Activated CD4-positive, alpha-beta T cell treated with anti-CD3 and anti-CD28 coated beads, Interleukin-2, amount 50 U/mL, for 16 hours (primary cell): ENCODE measurements at regions not wholly inside any gene's neighbourhood (a gene's known extent, or its start where the extent isn't known, plus 50 kb on each side); places are given as distances from the start of the nearest gene placed in this dataset.

Source experiments
- DNase-seq: peaks from one replicate; pipeline ENCODE4 v3.0.0-alpha.2; 2020

DNA sequence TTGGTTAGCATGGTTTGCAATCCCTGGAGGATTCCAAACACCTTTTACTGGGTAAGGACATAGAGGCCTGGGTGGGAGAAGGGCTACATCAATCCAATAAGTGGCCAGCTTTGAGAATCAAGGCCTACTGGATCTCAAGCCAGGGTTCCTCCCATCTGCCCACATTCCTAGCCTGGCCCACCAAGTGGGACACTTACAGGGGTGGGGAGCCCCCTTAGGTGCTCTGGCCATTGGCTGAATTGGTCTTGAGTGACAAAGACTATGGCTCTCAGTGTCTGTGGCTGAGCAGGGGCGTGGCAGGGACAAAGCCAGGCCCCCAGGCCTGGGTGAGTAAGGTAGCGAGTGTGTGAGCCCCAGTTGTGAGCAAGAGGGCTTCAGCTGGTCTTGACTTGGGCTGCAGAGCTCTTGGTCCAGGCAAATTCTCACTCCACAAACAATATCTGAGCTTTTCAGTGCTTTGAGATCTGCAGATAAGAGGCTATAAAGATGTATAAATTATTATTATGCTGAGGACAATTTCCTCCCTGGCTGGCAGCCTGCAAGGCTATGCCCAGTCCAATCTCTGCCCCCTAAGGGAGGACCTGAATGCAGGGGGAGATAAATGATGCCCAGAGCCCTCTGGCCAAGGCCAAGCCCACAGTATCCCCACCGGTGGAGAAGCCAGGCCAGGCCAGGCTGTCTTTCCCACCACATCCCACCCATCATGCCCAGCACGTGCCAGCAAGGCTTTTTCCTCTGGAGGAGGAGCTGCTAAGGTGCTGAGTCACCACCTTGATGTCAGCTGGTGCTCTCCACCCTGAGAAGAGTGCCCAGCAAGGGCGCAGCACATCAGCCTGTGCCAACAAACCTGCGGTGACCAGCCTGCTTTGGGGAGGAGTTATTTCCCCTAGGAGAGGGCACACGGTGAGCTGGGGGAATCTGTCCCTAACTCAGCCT, 80.7 kb upstream of the DUSP5 start:
- DNase-seq = peak; percentile 25

DNA sequence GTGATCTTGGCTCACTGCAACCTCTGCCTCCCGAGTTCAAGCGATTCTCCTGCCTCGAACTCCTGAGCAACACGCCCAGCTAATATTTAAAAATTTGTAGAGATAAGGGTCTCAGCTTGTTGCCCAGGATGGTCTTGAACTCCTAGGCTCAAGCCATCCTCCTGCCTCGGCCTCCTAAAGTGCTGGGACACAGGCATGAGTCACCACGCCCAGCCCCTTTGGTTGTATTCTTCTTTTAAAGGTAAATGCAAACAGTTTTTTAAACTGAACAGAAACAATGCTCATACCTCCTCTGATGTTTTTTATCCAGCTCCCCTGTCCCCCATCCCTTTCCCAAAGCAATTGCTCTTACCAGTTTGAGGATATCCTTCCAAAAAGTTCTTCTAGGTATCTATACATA, 79.5 kb upstream of the DUSP5 start:
- DNase-seq = no peak

DNA sequence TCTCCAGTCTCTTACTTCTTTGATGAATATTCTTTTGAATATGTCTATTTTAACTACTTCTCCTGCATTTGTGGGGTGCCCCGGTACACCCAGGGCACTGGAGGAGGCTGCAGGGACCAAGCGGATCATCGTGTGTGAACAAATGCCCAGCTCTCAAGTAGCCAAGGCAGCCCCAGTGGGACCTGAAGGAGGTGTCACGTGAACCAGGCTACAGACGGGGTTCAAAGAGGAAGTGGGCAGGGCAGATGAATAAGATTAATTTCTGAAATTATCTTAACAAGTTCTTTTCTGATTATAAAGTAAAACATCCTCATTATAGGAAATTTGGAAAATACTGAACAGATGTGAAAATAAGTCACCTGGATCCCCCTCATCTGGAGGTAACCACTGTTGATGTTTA, 78.4 kb upstream of the DUSP5 start:
- no peak for DNase-seq

GRCh38 chr10:110420401-110421193, 77.1 kb upstream of the DUSP5 start:
- no peak for DNase-seq

- DNase-seq = no peak
These were observed 76.1 kb upstream of the DUSP5 start for GRCh38 chr10:110421512-110422138.

DNA sequence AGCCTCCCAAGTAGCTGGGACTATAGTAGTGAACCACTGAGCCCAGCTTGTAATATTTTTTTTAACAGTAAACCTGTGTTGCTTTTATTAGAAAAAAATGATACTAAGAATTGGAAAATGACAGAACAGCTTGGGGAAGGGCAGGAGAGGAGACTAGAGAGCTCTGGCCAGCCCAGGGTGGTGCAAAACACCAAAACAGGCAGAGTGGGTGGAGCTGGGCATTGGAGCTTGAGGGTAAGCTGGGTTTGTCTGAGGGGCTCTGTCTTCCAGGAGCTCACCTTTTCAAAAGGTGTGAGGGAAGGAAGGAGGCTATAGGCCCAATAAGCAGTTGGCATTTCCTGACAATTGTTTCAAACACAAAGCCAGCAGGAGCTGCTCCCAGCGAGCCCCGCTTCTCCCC, 75.2 kb upstream of the DUSP5 start:
- no peak for DNase-seq

DNA sequence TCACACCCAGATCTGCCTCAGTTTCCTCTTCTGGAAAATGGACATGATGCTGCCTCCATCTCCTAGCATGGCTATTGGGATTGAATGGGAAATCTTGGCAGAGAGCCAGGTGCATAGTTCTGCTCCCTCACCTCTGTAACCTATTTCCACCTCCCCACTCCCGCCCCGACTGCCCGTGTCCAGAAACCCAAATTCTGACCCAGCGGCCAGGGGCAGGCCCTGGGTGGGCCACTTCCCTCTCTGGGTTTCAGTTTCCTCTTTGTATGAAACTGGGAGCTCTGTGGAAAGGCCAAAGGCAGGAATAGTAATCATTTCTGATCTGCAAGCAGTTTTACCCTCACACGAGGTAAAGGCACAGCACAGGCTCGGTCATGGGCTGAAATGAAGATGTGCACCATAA, 74.1 kb upstream of the DUSP5 start:
- DNase-seq = no peak

DNA sequence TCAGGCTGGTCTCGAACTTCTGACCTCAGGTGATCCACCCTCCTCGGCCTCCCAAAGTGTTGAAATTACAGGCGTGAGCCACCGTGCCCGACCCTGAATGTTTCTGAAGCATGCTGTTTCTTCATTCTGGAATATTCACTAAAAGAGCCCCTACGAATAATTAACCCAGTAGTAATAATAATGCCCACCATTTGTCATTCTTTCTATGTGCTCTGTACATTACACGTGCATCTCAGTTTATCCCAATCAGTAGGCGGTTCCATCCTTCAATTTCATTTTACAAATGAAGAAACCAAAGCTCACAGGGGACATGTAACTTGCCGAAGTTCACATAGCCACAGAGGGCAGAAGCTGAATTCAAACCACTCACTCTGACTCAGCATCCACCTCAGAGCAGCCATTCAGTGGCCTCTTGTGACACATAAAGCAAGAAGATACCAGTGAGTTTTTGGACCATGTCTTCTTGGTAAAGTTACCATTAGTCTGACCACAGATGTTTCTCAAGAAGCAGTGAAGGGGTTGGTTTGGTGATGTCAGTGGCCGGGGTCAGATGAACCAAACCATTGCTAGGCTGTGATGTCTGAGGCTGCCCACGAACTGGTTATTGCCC, 71.9 kb upstream of the DUSP5 start:
- DNase-seq = peak; percentile 91

DNA sequence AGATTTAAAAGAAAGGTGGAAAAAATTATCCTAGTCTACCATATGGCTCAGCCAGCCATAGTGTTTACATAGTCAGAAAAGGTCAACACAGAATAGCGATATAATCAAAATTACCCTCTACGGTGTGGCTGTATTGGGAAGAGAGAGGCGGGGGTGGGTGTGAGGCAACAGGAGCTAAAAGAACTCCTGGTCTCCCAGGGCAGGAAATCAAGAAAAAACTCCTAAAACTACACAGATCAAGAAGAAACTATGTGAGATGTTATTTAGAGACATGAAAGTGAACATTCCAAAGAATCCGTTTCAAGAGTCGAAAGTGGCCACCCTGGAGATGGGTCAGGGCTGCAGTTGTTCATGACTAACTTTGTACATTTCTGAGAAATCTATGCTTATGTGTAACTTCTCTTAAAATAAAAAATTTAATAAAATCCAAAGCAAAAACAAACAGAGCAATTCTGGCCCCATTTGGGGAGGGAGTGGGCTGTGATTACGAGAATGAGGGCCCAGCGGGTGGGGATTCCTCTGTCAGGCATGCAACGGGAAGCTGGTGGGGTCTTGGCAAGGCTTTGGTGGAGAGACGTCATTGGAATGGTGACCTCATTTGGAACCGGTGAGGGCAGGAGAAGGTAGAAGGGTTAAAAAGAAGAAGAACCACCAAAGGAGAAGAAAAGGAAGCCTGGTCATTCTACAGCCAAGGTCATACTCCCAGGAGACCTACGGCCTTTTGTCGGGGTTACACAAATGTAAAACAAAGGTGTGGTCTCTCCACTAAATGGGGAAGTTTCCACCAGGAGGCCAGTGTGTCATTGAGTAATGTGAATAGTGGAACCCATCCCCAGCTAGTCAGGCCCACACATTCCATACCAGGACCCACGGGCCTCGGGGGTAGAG, 71.2 kb upstream of the DUSP5 start:
- DNase-seq = no peak

DNA sequence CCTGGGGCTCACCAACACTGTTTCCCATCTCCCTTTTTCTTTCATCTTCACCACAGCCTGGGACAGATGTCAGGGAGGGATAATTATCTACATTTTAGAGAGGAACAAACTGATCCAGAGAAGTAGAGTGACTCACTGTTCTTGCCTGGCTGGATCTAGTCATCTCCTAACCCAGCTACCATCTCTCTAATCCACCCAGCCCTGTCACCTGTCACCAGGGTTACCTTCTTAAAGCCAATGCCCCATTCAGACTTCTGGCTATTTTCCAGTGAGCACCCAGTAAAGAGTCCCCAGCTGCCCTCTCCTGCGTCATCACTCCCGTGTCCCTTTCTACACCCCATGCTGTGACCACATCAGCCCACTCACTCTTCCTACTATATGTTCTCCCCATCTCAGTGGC, 68.4 kb upstream of the DUSP5 start:
- DNase-seq = peak; percentile 25

DNA sequence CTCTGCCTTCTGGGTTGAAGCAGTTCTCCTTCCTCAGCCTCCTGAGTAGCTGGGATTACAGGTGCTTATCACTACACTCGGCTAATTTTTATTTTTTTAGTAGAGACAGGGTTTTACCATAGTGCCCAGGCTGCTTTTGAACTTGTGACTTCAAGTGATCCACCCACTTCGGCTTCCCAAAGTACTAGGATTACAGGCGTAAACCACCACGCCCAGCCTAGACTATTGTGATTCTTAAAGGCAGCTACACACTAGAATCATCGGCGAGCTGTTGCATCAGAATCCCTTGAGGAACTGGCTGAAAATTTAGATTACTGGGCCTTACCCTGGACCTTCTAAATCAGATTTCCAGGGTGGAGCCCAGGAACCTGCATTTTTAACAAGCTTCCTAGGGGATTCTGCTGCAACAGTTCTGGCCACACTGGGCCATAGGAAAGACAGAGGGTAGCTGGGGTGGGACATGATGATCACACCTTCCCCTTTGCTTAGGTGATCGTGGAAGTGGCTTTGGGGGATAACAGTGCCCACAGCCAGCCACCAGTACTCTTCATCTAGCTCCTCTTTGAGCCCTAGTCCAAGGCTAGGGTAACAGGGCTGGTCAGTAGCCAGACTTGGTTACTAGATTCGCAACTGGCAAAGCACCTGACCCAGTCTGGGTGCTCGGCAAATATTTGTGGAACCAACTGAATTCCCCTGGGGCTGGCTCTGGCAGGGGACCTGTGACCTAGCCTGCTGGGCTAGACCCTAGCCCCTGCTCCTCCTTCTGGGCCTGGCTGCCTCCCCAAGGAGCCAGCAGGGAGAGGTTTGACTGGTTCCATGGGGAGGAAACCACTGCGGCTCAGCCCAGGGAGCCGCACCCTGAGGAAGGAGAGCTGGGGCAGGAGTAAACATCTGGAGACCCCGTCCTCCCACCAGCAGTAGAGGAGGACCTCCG, 67.1 kb upstream of the DUSP5 start:
- no peak for DNase-seq

DNA sequence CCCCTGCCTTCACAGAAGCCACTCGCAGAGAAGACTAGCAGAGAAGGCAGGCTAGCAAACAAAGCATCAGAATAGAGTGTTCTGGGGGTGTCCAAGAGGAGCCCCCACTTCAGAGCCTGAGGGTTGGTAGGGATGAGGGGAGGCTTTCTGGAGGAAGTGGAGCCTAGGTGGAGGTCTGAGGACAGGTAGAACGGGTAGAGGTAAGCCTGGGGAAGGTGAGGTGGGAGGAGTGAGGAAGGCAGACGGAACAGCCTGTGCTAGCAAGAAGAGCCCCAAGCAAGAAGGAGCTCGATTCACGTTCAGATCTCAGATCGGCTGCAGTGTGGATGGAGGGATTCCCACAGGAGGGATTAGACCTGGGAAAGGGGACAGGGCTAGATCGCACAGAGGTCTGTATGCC, 66.0 kb upstream of the DUSP5 start:
- DNase-seq = no peak

DNA sequence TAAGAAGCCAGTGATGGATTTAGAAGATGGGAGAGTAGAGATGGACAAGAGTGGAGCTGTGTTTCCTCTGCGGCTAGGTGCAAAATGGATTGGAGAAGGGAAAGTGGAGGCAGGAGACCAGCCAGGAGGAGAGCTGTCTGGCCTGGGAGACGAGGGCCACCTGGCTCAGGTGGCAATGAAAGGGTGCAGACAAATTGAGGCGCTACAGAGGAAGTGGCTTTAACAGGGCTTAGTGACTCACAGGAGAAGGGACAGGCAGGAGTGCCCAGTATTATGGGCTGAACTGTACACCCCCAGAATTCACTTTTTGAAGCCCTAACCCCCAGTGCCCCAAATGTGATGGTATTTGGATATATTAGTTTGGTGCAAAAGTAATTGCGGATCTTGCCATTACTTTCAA, 65.6 kb upstream of the DUSP5 start:
- no peak for DNase-seq

- no peak for DNase-seq
These were observed 64.7 kb upstream of the DUSP5 start for GRCh38 chr10:110432814-110433565.

DNA sequence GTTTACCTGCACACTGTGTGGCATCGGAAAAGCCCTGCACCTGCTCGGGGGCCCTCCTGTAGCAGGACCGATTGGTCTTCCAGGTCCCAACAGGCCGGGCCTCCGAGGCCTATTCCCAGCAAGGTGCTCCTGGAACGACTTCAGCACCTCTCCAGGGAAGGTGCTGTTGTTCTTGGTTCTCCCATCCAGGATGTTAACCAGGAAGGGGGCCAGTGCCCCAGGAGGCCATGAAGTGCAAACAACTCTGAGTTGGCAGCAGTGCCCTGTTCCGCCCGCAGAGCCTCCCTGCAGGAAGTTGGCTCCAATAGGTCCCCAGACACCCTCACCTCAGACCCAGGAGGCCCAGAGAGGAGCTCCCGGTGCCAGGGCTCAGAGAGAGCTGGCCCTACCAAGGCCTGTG, 64.0 kb upstream of the DUSP5 start:
- DNase-seq = no peak

- DNase-seq = no peak
These were observed 63.1 kb upstream of the DUSP5 start for GRCh38 chr10:110434489-110435096.

DNA sequence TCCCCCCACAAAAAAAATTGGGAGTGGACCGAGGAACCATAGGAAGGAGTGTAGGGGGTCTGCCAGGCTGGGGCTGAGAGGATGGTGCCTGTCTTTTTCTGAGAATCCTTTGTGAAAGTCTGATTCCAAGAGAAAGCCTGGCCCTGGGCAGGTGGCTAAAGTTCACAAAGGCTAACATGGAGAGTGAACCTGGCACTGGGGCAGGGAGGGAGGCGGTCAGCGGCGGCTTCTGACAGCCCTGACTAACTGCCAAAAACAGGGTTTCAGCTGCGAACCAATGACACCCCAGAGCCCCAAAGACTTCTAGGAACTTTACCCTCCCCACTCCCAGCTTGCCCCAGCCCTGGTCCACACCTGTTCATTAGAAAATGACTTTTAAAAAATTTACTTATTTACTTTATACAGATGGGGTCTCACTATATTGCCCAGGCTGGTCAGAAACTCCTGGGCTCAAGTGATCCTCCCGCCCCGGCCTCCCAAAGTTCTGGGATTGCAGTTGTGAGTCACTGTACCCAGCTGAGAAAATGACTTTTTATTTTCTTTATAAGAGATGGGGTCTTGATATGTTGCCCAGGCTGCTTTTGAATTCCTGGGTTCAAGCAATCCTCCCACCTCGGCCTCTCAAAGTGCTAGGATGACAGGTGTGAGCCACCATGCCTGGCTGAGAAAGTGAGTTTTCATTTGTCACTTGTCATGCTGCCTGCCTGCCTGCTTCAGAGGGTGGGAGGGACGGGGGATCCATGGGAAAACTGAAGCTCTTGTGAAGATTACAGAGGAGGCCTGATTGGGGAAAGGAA, 61.0 kb upstream of the DUSP5 start:
- no peak for DNase-seq

DNA sequence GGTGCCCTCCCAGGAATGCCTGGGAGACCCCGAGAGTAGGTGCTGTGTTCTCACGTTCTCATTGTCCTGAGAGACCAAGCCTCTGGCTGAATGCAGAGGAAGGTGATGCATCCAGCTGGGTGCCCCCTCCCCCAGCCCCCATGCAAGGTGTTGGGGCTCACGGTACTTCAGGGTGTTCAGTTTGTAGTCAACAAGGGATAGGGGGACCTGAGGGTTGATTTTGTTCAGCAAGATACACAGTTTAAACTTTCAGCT, 60.4 kb upstream of the DUSP5 start:
- DNase-seq = no peak

GRCh38 chr10:110437761-110438341, 59.9 kb upstream of the DUSP5 start:
- DNase-seq = no peak
